ENCODE measurements at regions not wholly inside any gene's neighbourhood (a gene's known extent, or its start where the extent isn't known, plus 50 kb on each side); places are given as distances from the start of the nearest gene placed in this dataset.

DNA sequence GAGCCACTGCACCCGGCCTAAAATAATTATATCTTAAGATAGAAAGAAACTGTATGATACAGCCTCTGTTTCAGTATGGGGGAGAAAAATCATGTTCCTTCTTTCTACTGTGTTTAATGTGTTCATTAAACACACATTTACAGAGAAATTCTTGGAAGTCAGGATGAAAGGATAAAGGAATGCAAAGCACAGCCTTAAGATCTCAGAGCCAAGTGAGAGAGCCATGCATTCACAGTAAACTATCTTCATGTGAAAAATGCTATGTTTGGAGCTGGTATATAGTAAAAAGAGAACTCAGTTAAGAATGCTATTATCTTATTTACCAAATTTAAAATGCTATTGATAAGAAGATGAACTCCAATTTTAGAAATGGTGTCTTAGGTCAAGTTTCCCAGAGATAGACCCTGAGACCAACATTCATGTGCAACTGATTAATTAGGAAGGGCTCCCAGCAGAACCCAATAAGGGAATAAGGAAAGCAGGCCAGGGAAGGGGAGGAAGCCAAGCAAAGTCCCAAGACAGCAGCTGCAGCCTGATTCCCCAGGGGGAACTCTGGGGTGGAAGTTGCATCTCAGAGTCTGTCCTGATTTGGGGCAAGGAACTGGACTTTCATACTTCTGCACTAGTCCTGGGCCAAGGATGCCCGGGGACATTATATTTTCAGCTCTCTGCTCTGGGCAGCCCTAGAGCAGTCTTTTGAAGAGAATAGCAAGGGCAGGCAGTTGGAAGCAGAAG lies 130.0 kb upstream of the ZNF648 start:
- no peak for TF ChIP-seq TAF1 (IDR thresholded peaks at IDR 0.05; ENCODE audit: control insufficient read depth, extremely low read depth, insufficient read depth, low read length, severe bottlenecking)
- TF ChIP-seq MED1 (CRISPR knock-in tag; IDR thresholded peaks at IDR 0.05; ENCODE audit: borderline replicate concordance): no peak
- TF ChIP-seq, protein P1, sequence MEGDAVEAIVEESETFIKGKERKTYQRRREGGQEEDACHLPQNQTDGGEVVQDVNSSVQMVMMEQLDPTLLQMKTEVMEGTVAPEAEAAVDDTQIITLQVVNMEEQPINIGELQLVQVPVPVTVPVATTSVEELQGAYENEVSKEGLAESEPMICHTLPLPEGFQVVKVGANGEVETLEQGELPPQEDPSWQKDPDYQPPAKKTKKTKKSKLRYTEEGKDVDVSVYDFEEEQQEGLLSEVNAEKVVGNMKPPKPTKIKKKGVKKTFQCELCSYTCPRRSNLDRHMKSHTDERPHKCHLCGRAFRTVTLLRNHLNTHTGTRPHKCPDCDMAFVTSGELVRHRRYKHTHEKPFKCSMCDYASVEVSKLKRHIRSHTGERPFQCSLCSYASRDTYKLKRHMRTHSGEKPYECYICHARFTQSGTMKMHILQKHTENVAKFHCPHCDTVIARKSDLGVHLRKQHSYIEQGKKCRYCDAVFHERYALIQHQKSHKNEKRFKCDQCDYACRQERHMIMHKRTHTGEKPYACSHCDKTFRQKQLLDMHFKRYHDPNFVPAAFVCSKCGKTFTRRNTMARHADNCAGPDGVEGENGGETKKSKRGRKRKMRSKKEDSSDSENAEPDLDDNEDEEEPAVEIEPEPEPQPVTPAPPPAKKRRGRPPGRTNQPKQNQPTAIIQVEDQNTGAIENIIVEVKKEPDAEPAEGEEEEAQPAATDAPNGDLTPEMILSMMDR (IDR thresholded peaks at IDR 0.05 in 2 of 3, conservative IDR thresholded peaks at IDR 0.05 in 1 of 3; ENCODE audit: insufficient read depth in 2 of 3, low read depth in 1 of 3, low read length in 3 of 3): no peak
- TF ChIP-seq NFIC (IDR thresholded peaks at IDR 0.05): no peak
- no peak for TF ChIP-seq CHD2 (IDR thresholded peaks at IDR 0.05; ENCODE audit: low read depth, low read length)
- no peak for TF ChIP-seq MYC (IDR thresholded peaks at IDR 0.05; ENCODE audit: low read depth, low read length)
- TF ChIP-seq MYC (CRISPR knock-in tag; IDR thresholded peaks at IDR 0.05; ENCODE audit: borderline replicate concordance, low read depth): no peak
- TF ChIP-seq, protein P2, sequence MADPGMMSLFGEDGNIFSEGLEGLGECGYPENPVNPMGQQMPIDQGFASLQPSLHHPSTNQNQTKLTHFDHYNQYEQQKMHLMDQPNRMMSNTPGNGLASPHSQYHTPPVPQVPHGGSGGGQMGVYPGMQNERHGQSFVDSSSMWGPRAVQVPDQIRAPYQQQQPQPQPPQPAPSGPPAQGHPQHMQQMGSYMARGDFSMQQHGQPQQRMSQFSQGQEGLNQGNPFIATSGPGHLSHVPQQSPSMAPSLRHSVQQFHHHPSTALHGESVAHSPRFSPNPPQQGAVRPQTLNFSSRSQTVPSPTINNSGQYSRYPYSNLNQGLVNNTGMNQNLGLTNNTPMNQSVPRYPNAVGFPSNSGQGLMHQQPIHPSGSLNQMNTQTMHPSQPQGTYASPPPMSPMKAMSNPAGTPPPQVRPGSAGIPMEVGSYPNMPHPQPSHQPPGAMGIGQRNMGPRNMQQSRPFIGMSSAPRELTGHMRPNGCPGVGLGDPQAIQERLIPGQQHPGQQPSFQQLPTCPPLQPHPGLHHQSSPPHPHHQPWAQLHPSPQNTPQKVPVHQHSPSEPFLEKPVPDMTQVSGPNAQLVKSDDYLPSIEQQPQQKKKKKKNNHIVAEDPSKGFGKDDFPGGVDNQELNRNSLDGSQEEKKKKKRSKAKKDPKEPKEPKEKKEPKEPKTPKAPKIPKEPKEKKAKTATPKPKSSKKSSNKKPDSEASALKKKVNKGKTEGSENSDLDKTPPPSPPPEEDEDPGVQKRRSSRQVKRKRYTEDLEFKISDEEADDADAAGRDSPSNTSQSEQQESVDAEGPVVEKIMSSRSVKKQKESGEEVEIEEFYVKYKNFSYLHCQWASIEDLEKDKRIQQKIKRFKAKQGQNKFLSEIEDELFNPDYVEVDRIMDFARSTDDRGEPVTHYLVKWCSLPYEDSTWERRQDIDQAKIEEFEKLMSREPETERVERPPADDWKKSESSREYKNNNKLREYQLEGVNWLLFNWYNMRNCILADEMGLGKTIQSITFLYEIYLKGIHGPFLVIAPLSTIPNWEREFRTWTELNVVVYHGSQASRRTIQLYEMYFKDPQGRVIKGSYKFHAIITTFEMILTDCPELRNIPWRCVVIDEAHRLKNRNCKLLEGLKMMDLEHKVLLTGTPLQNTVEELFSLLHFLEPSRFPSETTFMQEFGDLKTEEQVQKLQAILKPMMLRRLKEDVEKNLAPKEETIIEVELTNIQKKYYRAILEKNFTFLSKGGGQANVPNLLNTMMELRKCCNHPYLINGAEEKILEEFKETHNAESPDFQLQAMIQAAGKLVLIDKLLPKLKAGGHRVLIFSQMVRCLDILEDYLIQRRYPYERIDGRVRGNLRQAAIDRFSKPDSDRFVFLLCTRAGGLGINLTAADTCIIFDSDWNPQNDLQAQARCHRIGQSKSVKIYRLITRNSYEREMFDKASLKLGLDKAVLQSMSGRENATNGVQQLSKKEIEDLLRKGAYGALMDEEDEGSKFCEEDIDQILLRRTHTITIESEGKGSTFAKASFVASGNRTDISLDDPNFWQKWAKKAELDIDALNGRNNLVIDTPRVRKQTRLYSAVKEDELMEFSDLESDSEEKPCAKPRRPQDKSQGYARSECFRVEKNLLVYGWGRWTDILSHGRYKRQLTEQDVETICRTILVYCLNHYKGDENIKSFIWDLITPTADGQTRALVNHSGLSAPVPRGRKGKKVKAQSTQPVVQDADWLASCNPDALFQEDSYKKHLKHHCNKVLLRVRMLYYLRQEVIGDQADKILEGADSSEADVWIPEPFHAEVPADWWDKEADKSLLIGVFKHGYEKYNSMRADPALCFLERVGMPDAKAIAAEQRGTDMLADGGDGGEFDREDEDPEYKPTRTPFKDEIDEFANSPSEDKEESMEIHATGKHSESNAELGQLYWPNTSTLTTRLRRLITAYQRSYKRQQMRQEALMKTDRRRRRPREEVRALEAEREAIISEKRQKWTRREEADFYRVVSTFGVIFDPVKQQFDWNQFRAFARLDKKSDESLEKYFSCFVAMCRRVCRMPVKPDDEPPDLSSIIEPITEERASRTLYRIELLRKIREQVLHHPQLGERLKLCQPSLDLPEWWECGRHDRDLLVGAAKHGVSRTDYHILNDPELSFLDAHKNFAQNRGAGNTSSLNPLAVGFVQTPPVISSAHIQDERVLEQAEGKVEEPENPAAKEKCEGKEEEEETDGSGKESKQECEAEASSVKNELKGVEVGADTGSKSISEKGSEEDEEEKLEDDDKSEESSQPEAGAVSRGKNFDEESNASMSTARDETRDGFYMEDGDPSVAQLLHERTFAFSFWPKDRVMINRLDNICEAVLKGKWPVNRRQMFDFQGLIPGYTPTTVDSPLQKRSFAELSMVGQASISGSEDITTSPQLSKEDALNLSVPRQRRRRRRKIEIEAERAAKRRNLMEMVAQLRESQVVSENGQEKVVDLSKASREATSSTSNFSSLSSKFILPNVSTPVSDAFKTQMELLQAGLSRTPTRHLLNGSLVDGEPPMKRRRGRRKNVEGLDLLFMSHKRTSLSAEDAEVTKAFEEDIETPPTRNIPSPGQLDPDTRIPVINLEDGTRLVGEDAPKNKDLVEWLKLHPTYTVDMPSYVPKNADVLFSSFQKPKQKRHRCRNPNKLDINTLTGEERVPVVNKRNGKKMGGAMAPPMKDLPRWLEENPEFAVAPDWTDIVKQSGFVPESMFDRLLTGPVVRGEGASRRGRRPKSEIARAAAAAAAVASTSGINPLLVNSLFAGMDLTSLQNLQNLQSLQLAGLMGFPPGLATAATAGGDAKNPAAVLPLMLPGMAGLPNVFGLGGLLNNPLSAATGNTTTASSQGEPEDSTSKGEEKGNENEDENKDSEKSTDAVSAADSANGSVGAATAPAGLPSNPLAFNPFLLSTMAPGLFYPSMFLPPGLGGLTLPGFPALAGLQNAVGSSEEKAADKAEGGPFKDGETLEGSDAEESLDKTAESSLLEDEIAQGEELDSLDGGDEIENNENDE (IDR thresholded peaks at IDR 0.05; ENCODE audit: low read depth, low read length): no peak
- no peak for TF ChIP-seq SAFB2 (IDR thresholded peaks at IDR 0.05; ENCODE audit: borderline replicate concordance, low read depth, low read length, severe bottlenecking)
- no peak for TF ChIP-seq RNF2 (IDR thresholded peaks at IDR 0.05)
- no peak for TF ChIP-seq JUND (IDR thresholded peaks at IDR 0.05; ENCODE audit: borderline replicate concordance, low read depth, low read length)
- TF ChIP-seq JUND (tag; IDR thresholded peaks at IDR 0.05; ENCODE audit: borderline replicate concordance, low read depth, low read length): no peak
- TF ChIP-seq POLR2AphosphoS5 (IDR thresholded peaks at IDR 0.05; ENCODE audit: control insufficient read depth, insufficient read depth, low read depth, low read length): no peak

All from K562 (cell line).